EL (cell line): ENCODE measurements at regions not wholly inside any gene's neighbourhood (a gene's known extent, or its start where the extent isn't known, plus 50 kb on each side); places are given as distances from the start of the nearest gene placed in this dataset.
"Not testable (repeated sequence)": the region's sequence is repeated elsewhere in the genome, so short reads cannot be mapped to it uniquely, and the experiment has no call there.

Experiments
- DNase-seq: peaks from one replicate; pipeline ENCODE4 v3.0.0-alpha.2; 2016

DNA sequence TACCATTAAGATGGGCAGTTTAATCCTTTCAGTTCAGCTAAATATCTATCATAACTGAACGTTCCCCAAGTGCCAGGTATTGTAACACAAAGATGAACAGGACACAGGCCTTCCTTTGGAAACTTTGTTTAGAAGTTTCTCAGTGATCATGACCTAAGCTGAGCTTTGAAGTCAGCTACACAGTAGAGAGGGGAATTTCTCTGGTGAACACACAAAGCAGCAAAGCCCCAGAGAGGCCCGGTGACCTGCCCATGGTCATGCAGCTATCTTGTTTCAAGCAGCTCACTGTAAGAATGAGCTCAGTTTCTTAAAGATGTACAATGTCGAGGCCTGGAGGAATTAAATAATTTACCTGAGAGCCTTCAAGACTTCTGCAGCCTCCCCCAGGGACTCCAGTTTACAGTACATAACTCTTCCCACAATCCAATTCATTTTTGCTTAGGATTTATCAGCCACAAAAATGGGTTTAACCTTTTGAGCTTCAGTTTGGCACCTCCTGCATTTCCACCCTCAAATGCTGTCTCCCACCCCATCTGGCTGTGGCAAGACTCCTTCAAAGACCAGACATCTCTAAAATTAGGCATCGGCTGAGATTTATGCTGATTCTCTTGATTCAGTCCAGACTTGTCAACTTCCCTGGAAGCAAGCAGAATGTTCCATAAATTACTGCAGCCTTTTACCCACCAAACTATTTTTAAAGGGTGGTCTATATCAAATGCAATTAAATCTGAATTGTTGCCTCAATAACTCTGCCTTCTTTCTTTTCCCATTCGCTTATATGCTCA lies 325.6 kb downstream of the TXNL1 start:
- no peak for DNase-seq

DNA sequence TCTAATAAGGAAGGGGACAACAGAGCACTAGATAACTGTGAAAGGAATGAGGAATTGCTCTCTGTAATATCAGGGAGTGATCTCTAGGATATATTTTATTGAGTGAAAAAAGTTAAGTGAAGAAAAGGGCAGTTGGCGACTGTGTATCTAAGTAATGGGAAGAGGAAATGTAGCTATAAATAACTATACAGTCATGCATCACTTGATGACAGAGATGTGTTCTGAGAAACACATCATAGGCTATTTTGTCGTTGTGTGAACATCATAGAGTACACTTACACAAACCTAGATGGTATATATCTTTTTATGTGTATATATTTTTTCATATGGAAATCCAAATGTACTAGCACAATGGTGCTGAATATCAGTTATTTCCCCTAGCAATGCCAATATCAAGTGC lies 329.3 kb downstream of the TXNL1 start:
- DNase-seq: no peak

DNA sequence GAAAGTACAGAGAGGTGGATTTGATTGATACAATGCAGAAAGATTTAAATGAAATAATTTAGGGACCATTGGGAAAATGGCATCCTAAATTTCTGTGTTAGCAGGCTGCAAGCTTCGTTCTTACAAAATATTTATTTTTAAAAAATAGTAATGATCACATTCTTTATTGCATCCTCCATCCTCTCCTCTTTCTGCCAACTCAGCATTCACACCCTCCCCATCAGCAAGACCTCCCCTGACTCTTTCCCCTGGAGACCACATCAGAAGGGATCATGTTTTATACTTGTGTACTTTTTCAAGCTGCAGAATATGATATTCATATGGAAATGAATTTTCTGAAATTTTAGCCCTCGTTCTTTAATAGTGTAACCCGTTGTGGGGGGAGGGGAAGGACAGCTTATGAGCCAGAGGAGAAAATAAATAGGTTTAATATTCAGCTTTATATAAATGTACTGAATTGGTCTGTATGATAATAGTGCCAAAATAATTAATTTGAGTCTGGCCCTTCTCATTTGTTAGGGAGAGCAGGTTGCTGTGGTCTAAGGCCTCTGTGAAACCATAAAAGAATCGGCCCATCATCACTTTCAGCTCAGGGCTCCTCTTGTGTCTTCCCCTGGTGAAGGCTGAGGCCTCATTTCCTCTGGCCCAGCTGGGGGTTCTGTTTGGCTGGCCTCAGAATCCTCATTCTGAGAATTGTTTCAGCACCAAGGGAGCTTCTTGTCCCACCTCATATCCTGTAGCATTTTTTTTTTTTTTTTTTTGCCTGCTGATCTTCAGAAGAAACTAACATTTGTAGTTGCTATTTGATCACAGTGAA lies 330.8 kb downstream of the TXNL1 start:
- DNase-seq: no peak

DNA sequence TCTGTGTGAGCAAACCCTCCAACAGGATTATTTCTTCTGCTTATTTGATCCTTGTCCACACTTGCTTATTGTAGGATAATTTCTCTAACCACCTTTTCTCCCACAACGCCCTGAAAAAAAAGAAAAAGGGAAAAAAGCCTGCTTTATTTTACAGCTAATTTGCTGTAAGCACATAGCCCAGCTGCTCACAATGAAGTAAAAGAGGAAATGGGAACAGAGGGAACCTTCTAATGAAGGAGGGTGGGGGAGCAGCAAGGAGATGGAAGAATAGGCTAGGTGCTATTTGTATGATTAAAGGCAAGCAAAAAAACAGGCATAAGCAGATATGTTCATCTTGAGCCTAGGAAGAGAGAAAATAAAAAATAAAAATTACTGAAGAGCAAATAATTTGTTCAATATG lies 331.6 kb downstream of the TXNL1 start:
- no peak for DNase-seq

DNA sequence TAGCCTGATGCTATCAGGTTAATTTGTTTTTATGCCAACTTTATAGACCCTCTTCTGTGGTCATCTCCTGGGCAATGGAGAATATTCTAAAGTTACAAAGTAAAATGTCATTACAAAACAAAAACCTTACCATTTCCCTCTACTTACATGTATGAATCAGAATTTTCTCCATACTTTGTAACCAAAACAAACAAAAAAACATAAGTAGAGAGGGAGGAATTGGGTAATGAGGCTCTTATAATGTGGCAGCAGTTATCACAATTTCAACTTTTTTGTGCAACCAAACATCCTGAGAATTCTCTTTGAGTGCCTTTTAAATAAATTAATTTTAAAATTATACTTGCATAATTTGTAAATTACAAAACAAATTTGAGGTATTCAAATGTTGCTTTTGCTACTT lies 332.8 kb downstream of the TXNL1 start:
- no peak for DNase-seq

DNA sequence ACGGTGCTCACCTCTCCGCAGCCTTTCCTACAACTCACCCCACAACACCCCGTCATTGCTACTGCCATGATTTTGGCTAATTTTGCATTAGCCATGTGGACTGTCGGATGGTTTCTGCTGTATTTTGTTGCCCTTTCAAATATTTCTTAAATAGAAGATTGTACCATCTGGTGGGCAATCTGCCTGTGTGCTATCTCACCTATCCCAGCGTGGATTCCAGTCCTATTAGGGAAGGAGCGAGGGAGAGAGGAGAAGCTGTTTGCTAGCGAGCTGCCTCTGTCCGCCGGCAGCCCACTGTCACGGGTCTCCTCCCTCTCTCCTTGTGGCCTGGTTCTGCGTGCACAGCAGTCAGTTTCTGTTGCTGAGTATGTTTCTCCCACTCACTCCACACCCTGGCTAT lies 336.2 kb downstream of the TXNL1 start:
- DNase-seq: no peak

DNA sequence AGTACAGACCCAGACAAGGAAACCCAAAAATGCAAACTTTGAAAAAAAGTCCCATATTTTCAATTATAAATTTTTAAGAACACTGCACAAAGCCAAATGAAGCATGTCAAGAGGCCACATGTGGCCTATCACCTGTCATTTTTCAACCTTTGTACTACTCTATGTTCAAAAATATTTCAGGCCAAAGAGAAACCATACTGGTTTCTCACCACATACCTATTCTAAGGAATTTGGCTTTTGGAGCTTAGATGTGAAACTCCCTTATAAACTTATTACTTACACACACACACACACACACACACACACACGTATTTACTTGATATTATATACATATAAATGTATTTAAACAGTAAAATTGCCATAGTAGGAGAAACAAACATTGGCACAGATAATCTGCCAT lies 338.7 kb downstream of the TXNL1 start:
- no peak for DNase-seq

DNA sequence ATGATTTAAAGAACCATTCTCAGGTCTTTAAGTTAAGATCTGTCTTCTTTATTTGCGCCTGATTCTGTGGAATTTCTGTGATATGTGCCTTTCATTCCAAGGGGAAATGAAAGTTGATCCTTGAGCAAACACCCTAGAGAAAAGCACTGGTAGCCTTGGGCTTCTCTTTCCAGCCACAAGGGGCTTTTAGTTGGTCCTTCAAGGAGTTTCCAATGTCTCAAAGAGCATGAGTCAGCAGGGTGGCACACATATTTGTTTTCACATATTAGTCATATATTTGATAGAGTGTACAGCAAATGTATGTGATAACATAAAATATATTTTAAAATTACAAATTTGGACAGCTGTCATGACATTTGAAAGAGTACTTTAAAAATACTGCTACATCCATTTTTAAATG lies 339.5 kb downstream of the TXNL1 start:
- DNase-seq: peak; percentile 77

DNA sequence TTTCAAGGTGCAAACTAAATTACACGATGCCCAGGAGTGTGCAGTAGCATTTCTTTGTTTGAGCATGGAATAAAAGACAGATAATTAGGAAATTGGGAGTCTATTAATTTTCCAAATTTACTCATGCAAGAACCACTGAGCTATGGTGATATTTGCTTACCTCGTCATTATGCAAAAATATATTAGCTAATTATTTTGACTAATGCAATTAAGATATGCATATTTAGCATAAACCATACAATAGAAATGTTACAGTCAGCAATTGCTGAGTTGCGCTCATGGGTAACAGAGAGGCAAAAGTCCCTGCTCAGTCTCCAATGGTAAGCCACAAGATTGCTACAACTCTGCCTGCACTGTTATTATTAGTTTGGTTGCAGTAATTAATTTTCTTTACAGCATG lies 342.0 kb downstream of the TXNL1 start:
- no peak for DNase-seq

DNA sequence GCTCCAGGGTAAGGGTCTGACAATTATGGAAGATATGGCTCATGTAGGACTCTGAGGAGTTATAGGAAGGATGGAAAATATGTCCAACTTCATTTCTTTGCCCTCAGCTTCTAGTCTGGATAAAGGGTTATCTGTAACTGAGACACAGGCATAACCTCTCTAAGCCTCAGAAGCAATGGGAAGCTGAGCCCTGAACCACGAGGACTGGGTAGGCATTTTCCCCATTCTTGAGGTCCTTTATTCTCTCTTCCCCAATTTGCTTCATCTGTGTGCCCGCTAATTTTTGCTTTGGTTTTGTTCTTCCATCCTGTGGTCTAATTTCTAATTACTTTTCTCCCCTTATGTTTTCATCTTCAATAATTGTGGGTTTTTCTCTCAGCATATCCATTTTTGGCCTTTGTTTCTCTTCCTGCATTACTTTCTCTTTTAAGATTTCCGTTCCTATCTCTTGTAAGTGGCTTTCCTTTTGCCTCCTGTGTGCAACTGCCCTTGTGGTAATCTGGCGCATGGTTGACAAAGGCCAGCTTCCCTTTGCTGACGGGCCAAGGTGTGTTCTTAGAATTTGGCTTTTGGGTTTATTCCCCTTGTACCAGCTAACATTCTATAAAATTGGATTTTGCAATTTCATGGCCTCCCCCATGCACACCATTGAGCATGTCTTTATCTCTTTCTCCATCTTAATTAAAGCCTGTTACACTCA lies 343.8 kb downstream of the TXNL1 start:
- no peak for DNase-seq

DNA sequence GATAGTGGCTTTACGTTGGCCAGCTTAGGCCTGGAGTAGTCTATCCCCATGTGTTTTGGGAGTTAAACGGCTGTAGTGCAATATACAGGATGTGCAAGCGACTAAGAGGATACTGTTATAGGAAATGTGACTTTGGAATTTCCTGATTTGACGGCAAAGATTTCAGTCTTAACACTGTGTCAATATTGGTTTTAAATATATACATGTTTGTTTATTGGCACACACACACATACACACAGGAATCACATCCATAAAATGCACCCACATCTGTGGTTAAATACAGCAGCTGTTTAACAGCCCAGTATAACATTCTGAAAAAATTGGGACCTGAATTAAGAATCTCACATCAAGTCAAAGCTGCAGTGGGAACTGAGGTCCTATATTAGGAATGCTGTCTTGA lies 347.1 kb downstream of the TXNL1 start:
- no peak for DNase-seq

DNA sequence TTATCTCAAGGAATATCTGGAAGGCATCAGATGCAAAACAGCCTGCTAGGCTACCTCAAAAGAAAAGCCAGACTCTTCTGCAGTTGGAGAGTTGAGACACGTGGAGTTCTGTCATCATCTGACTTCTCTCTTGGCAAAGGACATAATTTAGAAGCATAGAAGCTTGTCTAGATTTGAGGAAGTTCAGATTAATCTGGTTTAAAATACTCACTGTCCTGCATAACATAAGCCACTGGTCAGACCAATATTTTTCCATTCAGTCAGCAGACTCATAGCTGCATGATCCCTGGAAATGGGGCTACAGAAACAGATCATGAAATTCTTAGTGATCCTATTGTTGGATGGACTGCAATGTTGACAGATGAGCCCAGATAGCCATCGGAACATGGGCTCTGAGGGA lies 349.0 kb downstream of the TXNL1 start:
- DNase-seq: no peak

DNA sequence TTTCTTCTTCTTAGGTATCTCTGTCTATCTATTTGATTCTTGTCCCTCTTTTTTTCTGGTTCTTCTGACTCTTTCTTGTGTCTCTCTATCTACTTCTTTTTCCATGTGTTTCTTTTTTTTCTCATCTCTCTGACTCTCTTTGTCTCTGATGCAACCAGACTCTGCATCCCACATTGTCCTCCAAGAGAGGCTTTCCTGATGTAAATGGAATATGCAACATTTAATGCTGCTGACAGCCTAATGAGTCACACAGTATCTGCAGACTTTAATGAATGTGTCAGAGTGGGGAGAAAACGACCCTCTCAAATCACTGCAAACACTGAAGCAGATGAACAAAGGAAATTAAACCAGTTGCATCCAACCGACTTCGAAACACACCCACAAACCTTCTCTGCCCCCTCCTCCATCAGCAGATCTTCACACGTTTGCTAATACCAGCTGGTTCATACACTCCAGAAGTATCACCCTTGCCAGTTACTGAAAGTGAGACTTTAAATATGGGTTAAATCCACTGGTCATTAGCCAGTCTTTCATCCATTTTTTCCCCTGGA lies 351.5 kb downstream of the TXNL1 start:
- DNase-seq: peak; percentile 57

DNA sequence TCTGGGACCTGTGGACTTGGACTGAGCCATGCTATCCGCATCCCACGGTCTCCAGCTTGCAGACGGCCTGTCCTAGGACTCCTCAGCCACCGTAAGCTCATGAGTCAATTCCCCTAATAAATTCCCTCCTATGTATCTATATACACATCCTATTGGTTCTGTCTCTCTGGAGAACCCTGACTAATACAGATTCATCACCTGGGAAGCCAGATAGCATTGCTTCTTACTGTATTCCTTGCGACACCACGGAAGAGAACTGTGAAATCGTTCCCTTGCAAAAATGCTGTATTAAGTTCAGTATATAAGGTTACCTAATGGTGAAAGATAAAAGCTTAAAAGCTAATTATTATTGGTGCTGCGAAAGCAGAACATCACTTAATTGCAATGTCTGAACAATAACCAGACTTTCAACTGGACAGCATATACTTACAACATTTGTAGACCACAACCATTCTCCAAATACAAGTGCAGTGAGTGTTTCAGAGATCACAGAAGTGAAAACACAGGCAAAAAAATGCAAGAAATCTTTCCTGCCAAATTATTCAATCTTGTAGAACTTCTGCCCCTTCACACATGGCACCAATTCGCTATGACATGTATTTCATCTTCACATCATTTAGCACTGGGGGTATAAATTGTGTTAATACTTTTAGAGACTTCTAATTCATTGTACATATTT lies 352.9 kb downstream of the TXNL1 start:
- DNase-seq: no peak

DNA sequence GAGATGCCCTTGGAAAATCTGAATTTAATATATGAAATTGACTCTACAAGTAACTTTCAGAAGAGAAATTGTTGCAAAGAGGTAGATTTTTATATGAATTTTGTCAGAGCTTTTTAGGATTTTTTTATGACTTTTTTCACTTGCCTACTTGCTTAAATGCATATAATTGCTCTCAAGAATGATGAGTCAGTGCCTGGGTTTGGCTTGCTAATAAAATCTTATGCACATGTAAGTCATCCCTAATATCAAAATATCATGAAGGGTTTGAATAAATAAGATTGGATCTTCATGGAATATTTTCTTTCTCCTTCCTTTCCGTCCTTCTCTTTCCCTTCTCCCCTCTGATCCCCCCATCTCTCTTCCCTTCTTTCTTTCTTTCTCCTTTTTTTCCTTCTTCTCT lies 354.1 kb downstream of the TXNL1 start:
- DNase-seq: peak; percentile 28

DNA sequence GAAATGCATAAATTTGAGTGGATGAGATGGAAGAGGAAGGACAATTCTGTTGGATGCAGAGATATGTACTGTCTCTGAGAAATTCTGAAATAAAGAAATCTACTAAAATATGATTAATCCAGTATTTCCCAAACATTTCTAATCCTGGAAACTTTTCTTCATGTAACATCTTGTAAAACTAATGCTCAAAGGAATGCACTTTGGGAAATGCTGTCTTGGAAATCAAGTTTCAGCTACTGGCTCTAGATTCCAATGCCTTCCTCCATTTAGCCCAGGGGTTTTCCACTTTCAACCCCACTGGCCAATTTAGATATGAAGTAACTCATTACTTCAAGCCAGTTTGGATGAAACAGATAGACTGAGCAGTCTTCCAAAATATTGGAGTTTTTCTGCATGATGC lies 355.1 kb downstream of the TXNL1 start:
- DNase-seq: no peak

DNA sequence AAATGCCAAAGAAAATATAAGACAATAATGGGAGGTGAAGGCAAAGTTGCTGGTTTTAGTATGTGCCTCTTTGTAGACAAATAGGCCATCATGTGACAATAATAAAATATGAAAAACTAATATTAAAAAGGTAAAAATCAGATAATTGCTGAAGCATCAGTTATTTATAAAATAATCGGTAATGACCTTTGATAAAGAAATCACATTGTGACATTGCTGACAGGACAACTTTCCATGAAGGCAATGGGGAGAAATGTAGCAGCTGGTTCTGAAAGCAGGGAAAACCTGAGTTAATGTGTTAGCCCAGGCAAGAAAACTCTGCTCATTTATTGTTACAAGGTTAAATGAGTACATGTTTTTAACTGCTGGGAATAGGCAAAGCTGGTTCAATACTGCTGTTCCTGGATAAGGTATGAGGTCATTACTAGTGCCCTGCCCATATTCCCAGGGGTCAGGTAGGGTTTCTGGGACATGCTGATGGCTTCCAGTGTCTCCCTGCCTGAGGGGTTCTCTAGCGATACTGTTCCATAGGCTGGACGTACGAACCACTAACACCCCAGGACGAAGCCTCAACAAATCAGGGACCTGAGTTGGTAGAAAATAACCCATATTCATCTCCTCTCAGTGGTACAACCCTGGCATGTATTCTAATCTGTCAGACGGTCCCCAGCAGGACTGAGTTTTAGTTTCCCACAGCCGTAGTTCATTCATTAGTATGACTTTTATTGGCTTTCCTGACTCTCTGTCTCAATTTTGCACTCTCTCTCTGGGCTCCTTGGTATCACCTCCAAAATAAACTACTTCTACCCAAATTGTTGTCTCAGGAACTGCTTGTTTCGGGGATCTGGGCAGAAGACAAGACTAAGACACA lies 355.9 kb downstream of the TXNL1 start:
- no peak for DNase-seq

DNA sequence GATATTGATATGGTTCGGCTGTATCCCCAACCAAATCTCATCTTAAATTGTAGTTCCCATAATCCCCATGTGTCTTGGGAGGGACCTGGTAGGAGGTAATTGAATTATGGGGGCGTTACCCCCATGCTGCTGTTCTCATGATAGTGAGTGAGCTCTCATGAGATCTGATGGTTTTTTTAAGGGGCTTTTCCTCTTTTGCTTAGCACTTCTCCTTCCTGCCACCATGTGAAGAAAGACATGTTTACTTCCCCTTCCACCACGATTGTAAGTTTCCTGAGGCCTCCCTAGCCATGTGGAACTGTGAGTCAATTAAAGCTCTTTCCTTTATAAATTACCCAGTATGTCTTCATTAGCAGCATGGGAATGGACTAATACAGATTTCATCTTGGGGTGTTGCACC lies 358.6 kb downstream of the TXNL1 start:
- not testable (repeated sequence) for DNase-seq

DNA sequence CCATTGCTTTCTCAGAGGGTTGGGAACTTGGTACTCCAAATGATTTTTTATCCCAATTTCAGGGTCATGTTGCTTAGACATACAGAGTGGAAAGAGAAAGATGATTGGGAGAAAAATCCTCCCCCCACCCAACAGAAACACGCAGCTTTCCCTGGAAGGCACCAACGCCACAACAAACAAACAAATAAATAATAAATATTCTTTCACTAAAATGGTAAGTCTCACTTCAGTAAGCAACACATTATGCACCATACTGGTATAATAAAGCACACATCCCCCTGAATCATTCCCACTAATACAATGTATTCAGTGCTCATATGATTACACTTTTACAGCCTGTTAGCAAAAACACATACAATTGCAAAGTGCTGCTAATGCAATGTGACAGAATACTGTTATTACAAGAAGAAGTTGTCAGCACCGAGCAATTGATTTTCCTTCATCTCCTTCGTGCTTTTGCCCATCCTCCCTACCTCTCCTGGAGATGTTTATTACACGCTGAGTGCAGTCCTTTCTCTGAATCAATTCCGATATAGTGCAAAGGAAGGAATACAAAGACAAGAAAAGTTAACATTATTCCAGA lies 359.9 kb downstream of the TXNL1 start:
- DNase-seq: no peak

DNA sequence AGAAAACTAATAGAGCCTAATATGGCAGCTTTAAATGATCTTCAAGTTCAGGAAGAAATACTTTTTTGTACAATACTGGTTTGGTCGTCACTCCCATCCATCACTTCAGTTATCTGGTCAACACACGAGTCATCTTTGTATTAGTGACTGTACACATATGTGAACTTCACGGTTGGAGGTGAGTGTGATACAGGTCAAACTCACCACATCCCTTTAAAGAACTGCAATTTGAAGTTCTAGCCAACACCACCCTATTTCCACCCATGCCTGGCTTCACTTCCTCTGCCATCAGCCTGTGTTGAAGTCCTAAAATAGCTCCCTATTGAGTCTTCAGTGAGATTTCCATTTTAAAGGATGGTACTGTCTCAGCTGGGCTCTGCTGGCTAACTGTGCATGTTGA lies 361.9 kb downstream of the TXNL1 start:
- no peak for DNase-seq

DNA sequence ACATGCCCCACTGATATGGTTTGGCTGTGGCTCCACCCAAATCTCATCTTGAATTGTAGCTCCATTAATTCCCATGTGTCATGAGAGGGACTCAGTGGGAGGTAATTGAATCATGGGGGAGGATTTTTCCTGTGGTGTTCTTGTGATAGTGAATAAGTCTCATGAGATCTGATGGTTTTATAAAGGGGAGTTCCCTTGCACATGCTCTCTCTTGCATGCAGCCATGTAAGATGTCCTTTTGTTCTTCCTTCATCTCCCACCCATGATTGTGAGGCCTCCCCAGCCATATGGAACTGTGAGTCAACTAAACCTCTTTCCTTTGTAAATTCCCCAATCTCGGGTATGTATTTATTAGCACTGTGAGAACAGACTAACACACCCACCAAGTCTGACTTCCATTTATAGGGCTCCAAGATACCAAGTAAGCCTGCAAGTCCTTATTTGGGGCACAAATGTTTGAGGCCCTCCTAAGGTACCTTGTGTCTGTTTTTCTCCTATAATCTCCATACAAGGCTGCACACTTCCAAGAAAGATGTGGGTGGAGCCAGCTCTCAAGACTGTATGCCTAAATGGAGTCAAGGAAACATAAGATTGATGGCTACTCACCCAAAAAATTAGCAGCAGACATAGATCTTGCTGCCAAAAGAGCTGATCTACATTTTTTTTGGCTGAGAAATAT lies 364.7 kb downstream of the TXNL1 start:
- no peak for DNase-seq
